NCI-H748 treated with DMSO at 0.1 percent for 48 hours (cell line): ENCODE measurements at regions not wholly inside any gene's neighbourhood (a gene's known extent, or its start where the extent isn't known, plus 50 kb on each side); places are given as distances from the start of the nearest gene placed in this dataset.

Experiments used
- DNase-seq: peaks from one replicate; lab custom pipeline; 2025; lab: John Stamatoyannopoulos, UW

- no peak for DNase-seq
Observed at GRCh38 chr16:65675161-65675560, 553.3 kb upstream of the CDH11 start.

- DNase-seq, result no peak
Observed at GRCh38 chr16:65672960-65673359, 551.1 kb upstream of the CDH11 start.

- DNase-seq, result no peak
Observed at GRCh38 chr16:65671071-65671470, 549.2 kb upstream of the CDH11 start.

- DNase-seq, result no peak
Observed at GRCh38 chr16:65668064-65668595, 546.3 kb upstream of the CDH11 start.

- DNase-seq, result no peak
Observed at GRCh38 chr16:65667011-65667578, 545.2 kb upstream of the CDH11 start.

GRCh38 chr16:65666132-65666941 lies 544.5 kb upstream of the CDH11 start:
- DNase-seq, result no peak

GRCh38 chr16:65665586-65665985 lies 543.7 kb upstream of the CDH11 start:
- DNase-seq, result no peak

- no peak for DNase-seq
Observed at GRCh38 chr16:65663774-65664173, 541.9 kb upstream of the CDH11 start.

GRCh38 chr16:65662256-65662655 lies 540.4 kb upstream of the CDH11 start:
- DNase-seq, result no peak

- no peak for DNase-seq
Observed at GRCh38 chr16:65661558-65661957, 539.7 kb upstream of the CDH11 start.

- no peak for DNase-seq
Observed at GRCh38 chr16:65660390-65660789, 538.5 kb upstream of the CDH11 start.

GRCh38 chr16:65659758-65660157 lies 537.9 kb upstream of the CDH11 start:
- no peak for DNase-seq

GRCh38 chr16:65658787-65659220 lies 536.9 kb upstream of the CDH11 start:
- DNase-seq, result no peak

GRCh38 chr16:65658349-65658748 lies 536.5 kb upstream of the CDH11 start:
- no peak for DNase-seq

- no peak for DNase-seq
Observed at GRCh38 chr16:65657556-65657955, 535.7 kb upstream of the CDH11 start.

- no peak for DNase-seq
Observed at GRCh38 chr16:65657071-65657494, 535.2 kb upstream of the CDH11 start.

- no peak for DNase-seq
Observed at GRCh38 chr16:65655802-65656201, 533.9 kb upstream of the CDH11 start.

- DNase-seq, result no peak
Observed at GRCh38 chr16:65648101-65648500, 526.2 kb upstream of the CDH11 start.

GRCh38 chr16:65644821-65645220 lies 523.0 kb upstream of the CDH11 start:
- no peak for DNase-seq

GRCh38 chr16:65641762-65642289 lies 520.0 kb upstream of the CDH11 start:
- DNase-seq, result no peak

- no peak for DNase-seq
Observed at GRCh38 chr16:65641049-65641761, 519.3 kb upstream of the CDH11 start.

GRCh38 chr16:65634833-65635232 lies 513.0 kb upstream of the CDH11 start:
- no peak for DNase-seq

GRCh38 chr16:65634291-65634690 lies 512.4 kb upstream of the CDH11 start:
- DNase-seq, result no peak
